ENCODE measurements at regions not wholly inside any gene's neighbourhood (a gene's known extent, or its start where the extent isn't known, plus 50 kb on each side); places are given as distances from the start of the nearest gene placed in this dataset.

- H3K36me3 ChIP-seq = no peaks in the 10 kb centered on the region
- H3K27me3 ChIP-seq = no peaks in the 10 kb centered on the region
- no peak overlapping the region for H3K4me3 ChIP-seq
- H3K27ac ChIP-seq = no peak overlapping the region
- H3K4me1 ChIP-seq = peaks cover 49% of the 10 kb centered on the region
- 64% methylated on average over 18 of the region's 18 CpGs for WGBS
- H3K9me3 ChIP-seq = no peaks in the 10 kb centered on the region
- DNase-seq (ENCODE audit: low spot score in 2 of 2) = no peak
- TF ChIP-seq POLR2AphosphoS5 (IDR thresholded peaks at IDR 0.05) = no peak
- no peak for TF ChIP-seq EP300 (IDR thresholded peaks at IDR 0.05)
These were observed 293.2 kb downstream of the QKI start for GRCh38 chr6:163707387-163708355.

- H3K4me1 ChIP-seq = peaks cover 39% of the 10 kb centered on the region
- no peaks in the 10 kb centered on the region for H3K9me3 ChIP-seq
- no peak for DNase-seq (ENCODE audit: low spot score in 2 of 2)
- H3K4me3 ChIP-seq = no peak overlapping the region
- no peak overlapping the region for H3K27ac ChIP-seq
- TF ChIP-seq EP300 (IDR thresholded peaks at IDR 0.05) (no peak), POLR2A (IDR thresholded peaks at IDR 0.05) (no peak), CTCF (IDR thresholded peaks at IDR 0.05) (no peak), POLR2AphosphoS5 (IDR thresholded peaks at IDR 0.05) (no peak)
- no peaks in the 10 kb centered on the region for H3K36me3 ChIP-seq
- WGBS = 78% methylated on average over 6 of the region's 6 CpGs
- H3K27me3 ChIP-seq = no peaks in the 10 kb centered on the region
These were observed 292.1 kb downstream of the QKI start for GRCh38 chr6:163706500-163707087.

GRCh38 chr6:163705923-163706322, 291.4 kb downstream of the QKI start:
- H3K27ac ChIP-seq = no peak overlapping the region
- no peak overlapping the region for H3K4me3 ChIP-seq
- peaks cover 32% of the 10 kb centered on the region for H3K4me1 ChIP-seq
- no peaks in the 10 kb centered on the region for H3K36me3 ChIP-seq
- no peaks in the 10 kb centered on the region for H3K9me3 ChIP-seq
- no peak for DNase-seq (ENCODE audit: low spot score in 2 of 2)
- H3K27me3 ChIP-seq = no peaks in the 10 kb centered on the region
- no peak for TF ChIP-seq EP300 (IDR thresholded peaks at IDR 0.05)
- TF ChIP-seq POLR2A (IDR thresholded peaks at IDR 0.05) = no peak
- no peak for TF ChIP-seq POLR2AphosphoS5 (IDR thresholded peaks at IDR 0.05)
- TF ChIP-seq CTCF (IDR thresholded peaks at IDR 0.05) = no peak
- WGBS = 93% methylated on average over 9 of the region's 9 CpGs

GRCh38 chr6:163702736-163703135, 288.2 kb downstream of the QKI start:
- H3K9me3 ChIP-seq = no peaks in the 10 kb centered on the region
- DNase-seq (ENCODE audit: low spot score in 2 of 2) = no peak
- H3K27me3 ChIP-seq = no peaks in the 10 kb centered on the region
- H3K4me3 ChIP-seq = no peak overlapping the region
- H3K4me1 ChIP-seq = peaks cover 12% of the 10 kb centered on the region
- TF ChIP-seq POLR2AphosphoS5 (IDR thresholded peaks at IDR 0.05) = no peak
- TF ChIP-seq CTCF (IDR thresholded peaks at IDR 0.05) = no peak
- no peak for TF ChIP-seq POLR2A (IDR thresholded peaks at IDR 0.05)
- no peak for TF ChIP-seq EP300 (IDR thresholded peaks at IDR 0.05)
- H3K36me3 ChIP-seq = no peaks in the 10 kb centered on the region
- H3K27ac ChIP-seq = no peak overlapping the region
- WGBS = 98% methylated on average over 3 of the region's 3 CpGs

GRCh38 chr6:163701762-163702161, 287.2 kb downstream of the QKI start:
- Histone ChIP-seq H3K36me3 (no peaks in the 10 kb centered on the region), H3K4me3 (no peak overlapping the region), H3K27ac (no peak overlapping the region), H3K4me1 (peaks cover 2% of the 10 kb centered on the region), H3K9me3 (no peaks in the 10 kb centered on the region), H3K27me3 (no peaks in the 10 kb centered on the region)
- DNase-seq (ENCODE audit: low spot score in 2 of 2) = no peak
- no peak for TF ChIP-seq CTCF (IDR thresholded peaks at IDR 0.05)
- no peak for TF ChIP-seq POLR2A (IDR thresholded peaks at IDR 0.05)
- no peak for TF ChIP-seq POLR2AphosphoS5 (IDR thresholded peaks at IDR 0.05)
- TF ChIP-seq EP300 (IDR thresholded peaks at IDR 0.05) = no peak
- WGBS = 88% methylated on average over 4 of the region's 4 CpGs
